ENCODE measurements at regions not wholly inside any gene's neighbourhood (a gene's known extent, or its start where the extent isn't known, plus 50 kb on each side); places are given as distances from the start of the nearest gene placed in this dataset.

DNA sequence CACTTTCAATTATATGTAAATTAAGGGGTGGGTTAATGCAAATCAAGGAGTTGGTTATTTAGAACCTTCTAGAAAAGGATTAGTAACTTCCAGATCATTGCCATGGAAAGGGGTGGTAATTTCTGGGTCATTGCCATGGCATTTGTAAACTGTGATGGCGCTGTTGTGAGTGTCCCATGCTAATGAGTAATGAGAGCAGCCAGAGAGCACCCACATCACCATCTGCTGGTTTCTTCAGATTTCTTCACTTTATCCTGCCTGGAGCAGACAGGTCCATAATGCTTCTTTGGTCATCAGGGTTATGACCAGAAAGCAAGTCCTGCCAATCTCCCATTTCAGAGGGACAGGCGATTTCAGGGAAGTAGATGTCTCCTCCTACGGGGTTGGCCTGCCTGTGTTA lies 311.3 kb upstream of the CNR1 start:
- H3K27ac Mint-ChIP-seq: no peak overlapping the region
- H3K4me3 Mint-ChIP-seq (ENCODE audit: low read depth): no peak overlapping the region
- peaks cover 4% of the 10 kb centered on the region for H3K4me1 Mint-ChIP-seq (ENCODE audit: low read depth)
- no peaks in the 10 kb centered on the region for H3K9me3 Mint-ChIP-seq (ENCODE audit: low read depth)
- TF ChIP-seq CTCF (IDR thresholded peaks at IDR 0.05; ENCODE audit: unreplicated experiment): no peak
- H3K27me3 Mint-ChIP-seq: no peaks in the 10 kb centered on the region
- H3K36me3 Mint-ChIP-seq (ENCODE audit: insufficient read depth): no peaks in the 10 kb centered on the region
- DNase-seq (ENCODE audit: low spot score, unreplicated experiment): no peak

DNA sequence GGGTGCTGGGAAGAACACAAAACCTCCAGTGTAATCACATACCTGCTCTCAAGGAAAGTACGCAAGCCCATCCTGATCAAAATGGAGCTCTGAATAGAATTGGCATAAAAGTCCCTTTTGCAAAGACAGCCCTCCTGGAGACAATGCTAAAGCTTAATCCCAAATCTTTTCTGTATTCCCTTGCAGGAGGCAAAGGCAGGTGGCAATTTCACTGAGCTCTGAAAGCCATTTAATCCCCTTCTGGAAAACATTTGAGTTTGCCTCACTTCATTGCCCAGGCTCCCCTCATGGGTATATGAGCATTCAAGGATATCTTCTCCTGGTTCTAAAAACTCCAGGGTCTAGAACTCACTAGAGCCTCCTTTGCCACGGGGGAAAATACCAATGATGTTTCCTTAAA lies 310.2 kb upstream of the CNR1 start:
- Mint-ChIP-seq H3K27me3 (no peaks in the 10 kb centered on the region), H3K9me3 (ENCODE audit: low read depth) (no peaks in the 10 kb centered on the region), H3K4me3 (ENCODE audit: low read depth) (no peak overlapping the region), H3K27ac (no peak overlapping the region), H3K4me1 (ENCODE audit: low read depth) (peaks cover 4% of the 10 kb centered on the region), H3K36me3 (ENCODE audit: insufficient read depth) (no peaks in the 10 kb centered on the region)
- no peak for DNase-seq (ENCODE audit: low spot score, unreplicated experiment)
- TF ChIP-seq CTCF (IDR thresholded peaks at IDR 0.05; ENCODE audit: unreplicated experiment): no peak

- no peak overlapping the region for H3K4me3 Mint-ChIP-seq (ENCODE audit: low read depth)
- DNase-seq (ENCODE audit: low spot score, unreplicated experiment): no peak
- peaks cover 4% of the 10 kb centered on the region for H3K4me1 Mint-ChIP-seq (ENCODE audit: low read depth)
- H3K36me3 Mint-ChIP-seq (ENCODE audit: insufficient read depth): no peaks in the 10 kb centered on the region
- TF ChIP-seq CTCF (IDR thresholded peaks at IDR 0.05; ENCODE audit: unreplicated experiment): no peak
- no peaks in the 10 kb centered on the region for H3K9me3 Mint-ChIP-seq (ENCODE audit: low read depth)
- no peak overlapping the region for H3K27ac Mint-ChIP-seq
- no peaks in the 10 kb centered on the region for H3K27me3 Mint-ChIP-seq
These were observed 308.6 kb upstream of the CNR1 start for GRCh38 chr6:88474720-88475119.

DNA sequence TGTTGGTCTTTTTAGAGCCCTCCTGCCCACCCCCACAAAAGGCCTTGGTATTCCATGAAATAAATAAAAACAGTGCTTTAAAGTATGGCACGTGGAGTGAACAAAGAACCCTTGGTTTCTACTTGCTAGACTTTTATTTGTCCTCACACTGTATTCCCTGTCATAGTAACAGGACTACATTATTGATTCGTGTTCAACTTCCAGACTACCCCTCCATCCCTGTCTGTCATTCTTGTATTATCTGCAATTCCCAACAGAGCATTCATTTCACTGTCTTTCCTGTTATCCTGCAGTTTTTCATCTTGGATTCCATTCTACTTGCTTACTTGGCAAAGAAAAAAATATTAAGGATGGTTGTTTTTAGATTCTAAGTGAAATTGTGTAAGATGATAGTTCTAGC lies 307.4 kb upstream of the CNR1 start:
- Mint-ChIP-seq H3K4me1 (ENCODE audit: low read depth) (peaks cover 4% of the 10 kb centered on the region), H3K36me3 (ENCODE audit: insufficient read depth) (no peaks in the 10 kb centered on the region), H3K27me3 (no peaks in the 10 kb centered on the region), H3K4me3 (ENCODE audit: low read depth) (no peak overlapping the region), H3K27ac (no peak overlapping the region), H3K9me3 (ENCODE audit: low read depth) (no peaks in the 10 kb centered on the region)
- no peak for TF ChIP-seq CTCF (IDR thresholded peaks at IDR 0.05; ENCODE audit: unreplicated experiment)
- no peak for DNase-seq (ENCODE audit: low spot score, unreplicated experiment)

DNA sequence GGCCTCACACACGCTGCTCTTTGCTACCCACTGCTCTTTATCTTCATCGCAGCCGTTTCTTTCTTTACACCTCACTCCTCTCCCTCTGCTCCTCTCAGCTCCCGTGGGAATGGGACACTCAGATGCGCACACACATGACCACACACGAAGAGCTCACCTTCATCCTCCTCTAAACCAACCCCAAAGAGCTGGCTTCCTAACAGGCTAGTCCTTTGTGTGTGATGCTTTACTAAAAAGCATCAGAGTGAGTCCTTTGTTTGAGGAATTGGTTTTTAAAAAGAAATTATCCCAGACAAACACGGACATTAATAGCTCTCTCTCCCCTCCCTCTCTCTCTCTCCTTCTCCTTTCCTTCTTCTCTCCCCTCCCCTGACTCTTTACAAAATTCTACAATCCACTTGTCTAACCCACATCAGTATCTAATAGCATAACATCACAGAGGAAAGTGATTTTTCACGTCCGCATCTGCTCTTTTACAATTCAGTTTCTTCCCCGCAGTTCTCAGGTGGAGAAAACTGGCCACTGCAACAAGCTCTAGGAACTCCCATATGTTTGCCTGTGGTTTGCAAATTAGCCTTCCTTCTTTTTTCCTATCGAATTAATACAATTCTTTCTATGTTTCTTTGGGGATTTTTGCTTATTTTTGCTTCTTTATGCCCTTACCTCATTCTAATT lies 306.8 kb upstream of the CNR1 start:
- DNase-seq (ENCODE audit: low spot score, unreplicated experiment): no peak
- no peak for TF ChIP-seq CTCF (IDR thresholded peaks at IDR 0.05; ENCODE audit: unreplicated experiment)
- Mint-ChIP-seq H3K27ac (no peak overlapping the region), H3K9me3 (ENCODE audit: low read depth) (no peaks in the 10 kb centered on the region), H3K27me3 (no peaks in the 10 kb centered on the region), H3K4me1 (ENCODE audit: low read depth) (peaks cover 4% of the 10 kb centered on the region), H3K4me3 (ENCODE audit: low read depth) (no peak overlapping the region), H3K36me3 (ENCODE audit: insufficient read depth) (no peaks in the 10 kb centered on the region)
